CD4-positive, alpha-beta T cell treated with Interleukin-12 subunit alpha and Interleukin-12 subunit beta, for 1 hour (primary cell): ENCODE measurements at regions not wholly inside any gene's neighbourhood (a gene's known extent, or its start where the extent isn't known, plus 50 kb on each side); places are given as distances from the start of the nearest gene placed in this dataset.
"Not testable (repeated sequence)": the region's sequence is repeated elsewhere in the genome, so short reads cannot be mapped to it uniquely, and the experiment has no call there.

Experiments used
- DNase-seq: peaks from one replicate; pipeline ENCODE4 v3.0.0-alpha.2; 2020

GRCh38 chr15:20680257-20680815 lies 138.7 kb upstream of the GOLGA6L6 start:
- DNase-seq = not testable (repeated sequence)

- no peak for DNase-seq
These were observed 130.9 kb upstream of the GOLGA6L6 start for GRCh38 chr15:20672470-20672869.

GRCh38 chr15:20671675-20672074 lies 130.1 kb upstream of the GOLGA6L6 start:
- DNase-seq = no peak

- not testable (repeated sequence) for DNase-seq
These were observed 124.8 kb upstream of the GOLGA6L6 start for GRCh38 chr15:20666410-20666809.

- DNase-seq = no peak
These were observed 124.1 kb upstream of the GOLGA6L6 start for GRCh38 chr15:20665653-20666052.

GRCh38 chr15:20659265-20659664 lies 117.7 kb upstream of the GOLGA6L6 start:
- no peak for DNase-seq

- no peak for DNase-seq
These were observed 116.4 kb upstream of the GOLGA6L6 start for GRCh38 chr15:20658024-20658423.

GRCh38 chr15:20657084-20657483 lies 115.5 kb upstream of the GOLGA6L6 start:
- DNase-seq = no peak

- DNase-seq = no peak
These were observed 111.3 kb upstream of the GOLGA6L6 start for GRCh38 chr15:20652914-20653313.

- DNase-seq = not testable (repeated sequence)
These were observed 106.9 kb upstream of the GOLGA6L6 start for GRCh38 chr15:20648402-20648975.

GRCh38 chr15:20646529-20647142 lies 105.0 kb upstream of the GOLGA6L6 start:
- DNase-seq = no peak

GRCh38 chr15:20645956-20646355 lies 104.4 kb upstream of the GOLGA6L6 start:
- DNase-seq = peak; percentile 20

- DNase-seq = no peak
These were observed 103.3 kb upstream of the GOLGA6L6 start for GRCh38 chr15:20644896-20645295.

GRCh38 chr15:20643829-20644425 lies 102.3 kb upstream of the GOLGA6L6 start:
- no peak for DNase-seq

GRCh38 chr15:20643024-20643770 lies 101.6 kb upstream of the GOLGA6L6 start:
- DNase-seq = no peak

- DNase-seq = no peak
These were observed 100.6 kb upstream of the GOLGA6L6 start for GRCh38 chr15:20642054-20642767.

- not testable (repeated sequence) for DNase-seq
These were observed 98.8 kb upstream of the GOLGA6L6 start for GRCh38 chr15:20640427-20640826.

- DNase-seq = not testable (repeated sequence)
These were observed 97.6 kb upstream of the GOLGA6L6 start for GRCh38 chr15:20639224-20639623.

GRCh38 chr15:20637499-20637898 lies 95.9 kb upstream of the GOLGA6L6 start:
- DNase-seq = not testable (repeated sequence)

- not testable (repeated sequence) for DNase-seq
These were observed 87.9 kb upstream of the GOLGA6L6 start for GRCh38 chr15:20629526-20629925.

- not testable (repeated sequence) for DNase-seq
These were observed 86.9 kb upstream of the GOLGA6L6 start for GRCh38 chr15:20628538-20628937.

GRCh38 chr15:20625469-20625868 lies 83.9 kb upstream of the GOLGA6L6 start:
- DNase-seq = not testable (repeated sequence)

GRCh38 chr15:20624085-20624484 lies 82.5 kb upstream of the GOLGA6L6 start:
- DNase-seq = not testable (repeated sequence)
